NB4 (cell line): ENCODE measurements at regions not wholly inside any gene's neighbourhood (a gene's known extent, or its start where the extent isn't known, plus 50 kb on each side); places are given as distances from the start of the nearest gene placed in this dataset.

Experiments used
- CTCF ChIP-seq: IDR thresholded peaks from one replicate; pipeline ENCODE4 v1.5.1; 2012; ENCODE audit warnings: low read depth, low read length
- MAX ChIP-seq: IDR thresholded peaks from 2 replicates; pipeline ENCODE4 v1.6.1; 2011; ENCODE audit warnings: low read depth, low read length
- MYC ChIP-seq: IDR thresholded peaks from 2 replicates; pipeline ENCODE4 v1.6.1; 2011; ENCODE audit warnings: low read depth, low read length
- POLR2A ChIP-seq: IDR thresholded peaks from 2 replicates; pipeline ENCODE4 v1.6.1; 2011; ENCODE audit warnings: mild to moderate bottlenecking; ENCODE audit not compliant: insufficient read length; ENCODE audit errors: extremely low read depth

GRCh38 chr3:6035626-6036025 is 825.3 kb upstream of the GRM7 start:
- no peak for TF ChIP-seq CTCF
- no peak for TF ChIP-seq POLR2A
- TF ChIP-seq MAX, result no peak
- no peak for TF ChIP-seq MYC
